KMS-11 (cell line): ENCODE measurements at regions not wholly inside any gene's neighbourhood (a gene's known extent, or its start where the extent isn't known, plus 50 kb on each side); places are given as distances from the start of the nearest gene placed in this dataset.

Experiments
- H2AFZ ChIP-seq: fragments of 200-600 bp; sonication (generic); 2 replicates; pipeline ENCODE4 v1.6.1; 2016; ENCODE audit warnings: antibody characterized with exemption, mixed run types, low read depth
- H3K27ac ChIP-seq: fragments of 200-600 bp; sonication (generic); 2 replicates; pipeline ENCODE4 v1.6.1; 2016; ENCODE audit warnings: mild to moderate bottlenecking, mixed run types
- H3K27me3 ChIP-seq: fragments of 200-600 bp; sonication (generic); 2 replicates; pipeline ENCODE4 v1.6.1; 2017; ENCODE audit warnings: mild to moderate bottlenecking, low read depth, mixed run types, moderate library complexity; ENCODE audit not compliant: insufficient read depth
- H3K36me3 ChIP-seq: fragments of 200-600 bp; sonication (generic); 2 replicates; pipeline ENCODE4 v1.6.1; 2017; ENCODE audit warnings: mild to moderate bottlenecking, mixed run types; ENCODE audit not compliant: insufficient read depth
- H3K4me1 ChIP-seq: fragments of 200-600 bp; sonication (generic); 2 replicates; pipeline ENCODE4 v1.6.1; 2016; ENCODE audit warnings: mild to moderate bottlenecking, low read depth, mixed run types; ENCODE audit not compliant: poor library complexity, severe bottlenecking
- H3K4me2 ChIP-seq: fragments of 200-600 bp; sonication (generic); 2 replicates; pipeline ENCODE4 v1.7.0; 2016; ENCODE audit warnings: mild to moderate bottlenecking, mixed run types
- H3K4me3 ChIP-seq: fragments of 200-600 bp; sonication (generic); IDR thresholded peaks from 2 replicates; pipeline ENCODE4 v1.6.1; 2017; ENCODE audit warnings: low read depth, low read length, mixed read lengths; ENCODE audit not compliant: insufficient read depth
- H3K79me2 ChIP-seq: fragments of 200-600 bp; sonication (generic); 2 replicates; pipeline ENCODE4 v1.6.1; 2016; ENCODE audit warnings: low read depth, mixed run types; ENCODE audit not compliant: insufficient read depth
- H3K9ac ChIP-seq: fragments of 200-600 bp; sonication (generic); 2 replicates; pipeline ENCODE4 v1.6.1; 2016; ENCODE audit warnings: mild to moderate bottlenecking, mixed run types
- H4K20me1 ChIP-seq: fragments of 200-600 bp; sonication (generic); 2 replicates; pipeline ENCODE4 v1.6.1; 2016; ENCODE audit warnings: mild to moderate bottlenecking, mixed run types; ENCODE audit not compliant: insufficient read depth
- TF ChIP-seq, protein P1 (sequence below): fragments of 200-600 bp; sonication (generic); conservative IDR thresholded peaks from 2 replicates; pipeline ENCODE4 v1.6.1; 2017; ENCODE audit warnings: low read depth, mild to moderate bottlenecking, antibody characterized with exemption, low read length, moderate library complexity, mixed read lengths

- Histone ChIP-seq H3K4me2 (no peak overlapping the region), H4K20me1 (no peaks in the 10 kb centered on the region), H3K79me2 (no peaks in the 10 kb centered on the region), H3K27ac (no peak overlapping the region), H3K27me3 (no peaks in the 10 kb centered on the region), H3K36me3 (no peaks in the 10 kb centered on the region), H3K4me3 (no peak overlapping the region), H2AFZ (no peak overlapping the region), H3K4me1 (no peaks in the 10 kb centered on the region), H3K9ac (no peak overlapping the region)
- TF ChIP-seq, protein P1, sequence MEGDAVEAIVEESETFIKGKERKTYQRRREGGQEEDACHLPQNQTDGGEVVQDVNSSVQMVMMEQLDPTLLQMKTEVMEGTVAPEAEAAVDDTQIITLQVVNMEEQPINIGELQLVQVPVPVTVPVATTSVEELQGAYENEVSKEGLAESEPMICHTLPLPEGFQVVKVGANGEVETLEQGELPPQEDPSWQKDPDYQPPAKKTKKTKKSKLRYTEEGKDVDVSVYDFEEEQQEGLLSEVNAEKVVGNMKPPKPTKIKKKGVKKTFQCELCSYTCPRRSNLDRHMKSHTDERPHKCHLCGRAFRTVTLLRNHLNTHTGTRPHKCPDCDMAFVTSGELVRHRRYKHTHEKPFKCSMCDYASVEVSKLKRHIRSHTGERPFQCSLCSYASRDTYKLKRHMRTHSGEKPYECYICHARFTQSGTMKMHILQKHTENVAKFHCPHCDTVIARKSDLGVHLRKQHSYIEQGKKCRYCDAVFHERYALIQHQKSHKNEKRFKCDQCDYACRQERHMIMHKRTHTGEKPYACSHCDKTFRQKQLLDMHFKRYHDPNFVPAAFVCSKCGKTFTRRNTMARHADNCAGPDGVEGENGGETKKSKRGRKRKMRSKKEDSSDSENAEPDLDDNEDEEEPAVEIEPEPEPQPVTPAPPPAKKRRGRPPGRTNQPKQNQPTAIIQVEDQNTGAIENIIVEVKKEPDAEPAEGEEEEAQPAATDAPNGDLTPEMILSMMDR: no peak
These were observed 147.7 kb downstream of the COG6 start for GRCh38 chr13:39803156-39803555.

- H3K27me3 ChIP-seq: no peaks in the 10 kb centered on the region
- no peaks in the 10 kb centered on the region for H3K79me2 ChIP-seq
- no peak overlapping the region for H2AFZ ChIP-seq
- no peaks in the 10 kb centered on the region for H4K20me1 ChIP-seq
- no peak overlapping the region for H3K9ac ChIP-seq
- H3K27ac ChIP-seq: no peak overlapping the region
- no peak overlapping the region for H3K4me2 ChIP-seq
- no peaks in the 10 kb centered on the region for H3K4me1 ChIP-seq
- no peak overlapping the region for H3K4me3 ChIP-seq
- TF ChIP-seq, protein P1: no peak
- no peaks in the 10 kb centered on the region for H3K36me3 ChIP-seq
These were observed 148.4 kb downstream of the COG6 start for GRCh38 chr13:39803851-39804250.

DNA sequence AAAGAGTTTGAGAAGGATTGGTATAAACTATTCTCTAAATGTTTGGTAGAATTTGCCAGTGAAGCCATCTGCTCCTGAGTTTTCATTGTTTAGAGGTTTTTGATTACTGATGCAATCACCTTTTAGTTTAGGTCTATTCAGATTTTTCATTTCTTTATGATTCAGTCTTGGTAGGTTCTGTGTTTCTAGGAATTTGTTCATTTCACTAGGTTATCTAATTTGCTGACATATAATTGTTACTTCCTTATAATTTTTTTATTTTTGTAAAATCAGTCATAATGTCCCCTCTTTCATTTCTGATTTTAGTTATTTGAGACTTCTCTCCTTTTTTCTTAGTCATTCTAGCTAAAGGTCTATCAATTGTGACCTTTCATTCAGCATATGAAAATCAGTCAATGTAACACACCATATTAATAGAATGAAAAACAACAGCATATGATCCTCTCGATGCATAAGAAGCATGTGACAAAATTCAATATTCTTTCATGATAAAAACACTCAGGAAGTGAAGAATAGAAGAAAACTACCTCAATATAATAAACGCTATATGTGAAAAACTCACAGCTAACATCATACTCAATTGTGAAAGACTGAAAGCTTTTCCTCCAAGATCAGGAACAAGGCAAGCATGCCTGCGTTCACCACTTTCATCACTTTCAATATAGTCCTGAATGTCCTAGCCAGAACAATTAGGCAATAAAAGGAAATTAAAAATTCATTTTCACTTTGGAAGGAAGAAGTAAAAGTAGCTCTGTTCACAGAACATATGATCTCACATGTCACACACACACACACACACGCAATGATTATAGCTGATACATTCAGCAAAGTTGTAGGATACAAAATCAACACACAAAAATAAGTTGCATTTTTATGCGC, 149.1 kb downstream of the COG6 start:
- Histone ChIP-seq H4K20me1 (no peaks in the 10 kb centered on the region), H3K79me2 (no peaks in the 10 kb centered on the region), H3K4me2 (no peak overlapping the region), H3K27ac (no peak overlapping the region), H3K4me1 (no peaks in the 10 kb centered on the region), H3K4me3 (no peak overlapping the region), H3K36me3 (no peaks in the 10 kb centered on the region), H3K9ac (no peak overlapping the region), H3K27me3 (no peaks in the 10 kb centered on the region), H2AFZ (no peak overlapping the region)
- TF ChIP-seq, protein P1: no peak

DNA sequence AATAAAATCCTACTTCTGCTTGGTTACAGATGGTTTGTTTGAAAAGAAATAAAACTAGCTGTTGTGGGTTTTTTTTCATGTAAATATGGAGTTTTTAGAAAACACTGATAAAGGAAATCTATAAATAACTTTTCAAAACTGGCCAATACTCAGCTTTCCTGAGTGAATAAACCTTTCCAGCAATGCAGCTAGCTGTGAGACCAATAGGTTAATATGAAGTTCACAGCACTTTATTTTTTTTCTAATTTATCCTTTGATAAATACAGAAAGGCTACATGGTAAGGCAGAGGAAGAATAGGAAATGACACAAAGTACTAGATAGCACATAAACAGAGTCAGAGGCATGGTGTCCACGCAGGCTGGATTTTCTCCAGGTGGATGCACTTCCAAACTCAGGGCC, 154.0 kb downstream of the COG6 start:
- H2AFZ ChIP-seq: no peak overlapping the region
- no peaks in the 10 kb centered on the region for H4K20me1 ChIP-seq
- H3K79me2 ChIP-seq: no peaks in the 10 kb centered on the region
- no peak overlapping the region for H3K4me3 ChIP-seq
- TF ChIP-seq, protein P1: no peak
- no peaks in the 10 kb centered on the region for H3K4me1 ChIP-seq
- H3K36me3 ChIP-seq: no peaks in the 10 kb centered on the region
- H3K27ac ChIP-seq: no peak overlapping the region
- H3K9ac ChIP-seq: no peak overlapping the region
- no peaks in the 10 kb centered on the region for H3K27me3 ChIP-seq
- no peak overlapping the region for H3K4me2 ChIP-seq
